LNCaP clone FGC (cell line): ENCODE measurements at regions not wholly inside any gene's neighbourhood (a gene's known extent, or its start where the extent isn't known, plus 50 kb on each side); places are given as distances from the start of the nearest gene placed in this dataset.

Experiments
- DNase-seq: peaks from one replicate; pipeline ENCODE4 v3.0.0-alpha.2; 2011; ENCODE audit warnings: low read depth
- H3K4me3 ChIP-seq: 2 replicates; pipeline ENCODE4 v1.5.1; 2011; ENCODE audit warnings: mild to moderate bottlenecking, low read depth, low read length, control low read depth
- CTCF ChIP-seq: IDR thresholded peaks from 2 replicates; pipeline ENCODE4 v1.5.1; 2012; ENCODE audit warnings: mild to moderate bottlenecking; ENCODE audit not compliant: control insufficient read depth, insufficient read depth; ENCODE audit errors: extremely low read depth

- no peak for DNase-seq
- H3K4me3 ChIP-seq = no peak overlapping the region
- no peak for TF ChIP-seq CTCF
Observed at GRCh38 chr4:60020389-60020788, 1179.7 kb upstream of the ADGRL3 start.

DNA sequence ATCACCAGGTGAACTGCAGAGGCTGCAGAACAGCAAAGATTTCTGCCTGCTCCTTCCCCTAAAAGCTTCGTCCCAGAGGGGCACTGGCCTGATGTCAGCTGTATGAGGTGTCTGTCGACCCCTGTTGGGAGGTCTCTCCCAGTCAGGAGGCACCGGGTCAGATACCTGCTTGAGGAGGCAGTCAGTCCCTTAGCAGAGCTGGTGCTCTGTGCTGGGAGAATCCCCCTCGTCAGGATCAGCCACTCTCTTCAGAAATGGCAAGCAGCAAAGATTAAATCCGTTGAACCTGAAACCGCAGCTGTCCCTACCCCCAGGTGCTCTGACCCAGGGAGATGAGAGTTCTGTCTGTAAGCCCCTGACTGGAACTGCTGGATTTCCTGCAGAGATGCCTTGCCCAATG lies 1166.3 kb upstream of the ADGRL3 start:
- no peak for TF ChIP-seq CTCF
- no peak overlapping the region for H3K4me3 ChIP-seq
- DNase-seq = no peak

GRCh38 chr4:60034361-60034760 lies 1165.8 kb upstream of the ADGRL3 start:
- no peak for TF ChIP-seq CTCF
- no peak for DNase-seq
- no peak overlapping the region for H3K4me3 ChIP-seq

DNA sequence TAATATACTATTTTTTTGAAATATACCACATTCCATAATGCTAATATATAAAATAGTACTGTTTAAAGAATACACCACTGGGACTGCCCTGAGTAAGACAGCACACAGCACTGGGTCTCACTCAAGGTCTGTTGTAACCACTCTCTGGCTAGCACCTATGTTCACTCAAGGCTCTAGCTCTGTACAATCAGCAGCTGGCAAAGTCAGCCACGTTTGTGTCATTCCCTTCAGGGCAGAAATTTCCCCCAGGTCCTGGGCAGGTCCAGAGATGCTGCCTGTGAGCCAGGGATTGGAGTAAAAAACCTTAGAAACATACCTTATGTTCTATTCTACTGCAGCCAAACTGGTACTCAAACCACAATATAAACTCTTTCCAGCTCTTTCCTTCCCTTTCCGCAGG lies 1160.2 kb upstream of the ADGRL3 start:
- no peak for DNase-seq
- TF ChIP-seq CTCF = no peak

GRCh38 chr4:60042231-60042652 lies 1157.9 kb upstream of the ADGRL3 start:
- H3K4me3 ChIP-seq = no peak overlapping the region
- DNase-seq = no peak
- TF ChIP-seq CTCF = no peak

More for the DNA sequence above, 1160.2 kb upstream of the ADGRL3 start:
- no peak overlapping the region for H3K4me3 ChIP-seq

DNA sequence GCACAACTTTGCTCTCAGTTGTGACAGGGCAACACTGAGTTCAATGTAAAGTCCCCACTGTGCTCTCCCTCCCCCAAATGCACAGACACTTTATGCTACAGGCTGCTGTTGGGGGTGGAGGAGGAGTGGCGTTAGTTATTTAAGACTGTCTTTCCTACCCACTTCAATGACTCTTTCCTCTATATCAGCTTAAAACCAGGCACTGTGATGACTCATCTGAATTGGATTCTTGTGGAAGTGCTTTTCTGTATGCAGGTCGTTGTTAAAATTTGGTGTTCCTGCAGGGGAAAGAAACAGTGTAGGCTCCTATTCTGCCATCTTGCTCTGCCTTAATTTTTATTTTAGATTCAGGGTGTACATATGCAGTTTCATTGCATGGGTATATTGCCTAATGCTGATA lies 1157.2 kb upstream of the ADGRL3 start:
- TF ChIP-seq CTCF = no peak
- H3K4me3 ChIP-seq = no peak overlapping the region
- no peak for DNase-seq

DNA sequence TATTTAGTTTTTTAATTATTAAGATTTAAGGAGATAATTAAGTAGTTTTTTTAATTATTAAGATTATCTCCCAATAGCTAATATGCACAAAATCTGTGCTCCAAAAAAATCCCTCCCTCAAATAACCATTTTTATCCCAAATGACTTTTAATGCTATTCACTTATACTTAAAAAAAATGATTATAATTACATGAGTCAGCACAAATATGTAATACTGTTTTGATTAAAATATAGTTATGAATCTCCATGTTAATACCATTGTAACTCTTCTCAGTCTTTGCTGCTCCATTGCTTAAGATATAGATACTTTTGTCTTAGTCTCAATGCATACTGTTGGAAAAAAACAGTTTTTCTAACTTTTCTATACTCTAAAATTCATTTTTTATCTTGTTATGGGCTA lies 1121.1 kb upstream of the ADGRL3 start:
- H3K4me3 ChIP-seq = no peak overlapping the region
- TF ChIP-seq CTCF = no peak
- DNase-seq = no peak
